Globus pallidus (tissue), 1 donor: ENCODE measurements at regions not wholly inside any gene's neighbourhood (a gene's known extent, or its start where the extent isn't known, plus 50 kb on each side); places are given as distances from the start of the nearest gene placed in this dataset.
"Not testable (repeated sequence)": the region's sequence is repeated elsewhere in the genome, so short reads cannot be mapped to it uniquely, and the experiment has no call there.

Source experiments
- DNase-seq: peaks from one replicate; pipeline ENCODE4 v3.0.0-alpha.2; 2015; ENCODE audit warnings: low spot score

- DNase-seq = no peak
Observed at GRCh38 chr7:118918556-118918955, 694.1 kb downstream of the ANKRD7 start.

DNA sequence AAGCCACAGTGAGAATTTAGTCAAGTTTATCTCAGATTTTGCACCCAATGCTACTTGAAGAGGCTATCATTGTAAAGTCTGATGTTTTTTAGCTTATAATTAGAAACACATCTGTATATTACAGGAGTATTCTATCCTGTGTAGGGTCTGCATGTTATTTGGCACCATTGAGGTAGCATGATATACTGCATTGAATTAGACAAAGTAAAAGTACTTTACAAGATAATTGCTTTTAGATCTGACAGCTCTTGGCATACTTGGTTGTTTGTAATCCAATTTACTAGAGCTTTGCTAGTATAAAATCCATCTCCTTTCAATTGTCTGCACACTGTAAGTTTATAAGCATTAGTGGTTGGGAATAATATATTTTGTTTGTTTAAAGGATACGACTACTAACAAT is 714.3 kb downstream of the ANKRD7 start:
- no peak for DNase-seq

GRCh38 chr7:118944271-118944670 is 719.8 kb downstream of the ANKRD7 start:
- DNase-seq = no peak

GRCh38 chr7:118945911-118946682 is 721.6 kb downstream of the ANKRD7 start:
- no peak for DNase-seq

DNA sequence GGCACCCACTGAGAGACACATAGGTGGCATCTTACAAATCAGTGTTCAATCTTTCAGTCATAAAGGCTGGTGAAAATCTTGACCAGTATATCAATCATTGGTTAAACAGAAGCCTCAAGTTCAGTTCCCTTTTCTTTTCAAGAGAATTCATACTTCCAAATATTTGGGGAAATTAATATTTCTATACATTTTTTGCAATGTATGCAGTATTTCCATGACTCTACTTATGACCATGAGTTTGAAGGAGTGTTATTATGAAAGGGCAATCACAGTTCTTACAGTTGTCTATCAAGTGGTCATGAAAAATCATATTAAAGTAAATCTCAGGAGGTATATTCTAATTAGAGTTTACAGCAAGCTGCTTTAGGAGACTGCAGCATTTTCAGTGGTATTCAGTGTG is 724.0 kb downstream of the ANKRD7 start:
- DNase-seq = no peak

GRCh38 chr7:118949031-118949430 is 724.5 kb downstream of the ANKRD7 start:
- no peak for DNase-seq

GRCh38 chr7:118956285-118956684 is 731.8 kb downstream of the ANKRD7 start:
- not testable (repeated sequence) for DNase-seq

DNA sequence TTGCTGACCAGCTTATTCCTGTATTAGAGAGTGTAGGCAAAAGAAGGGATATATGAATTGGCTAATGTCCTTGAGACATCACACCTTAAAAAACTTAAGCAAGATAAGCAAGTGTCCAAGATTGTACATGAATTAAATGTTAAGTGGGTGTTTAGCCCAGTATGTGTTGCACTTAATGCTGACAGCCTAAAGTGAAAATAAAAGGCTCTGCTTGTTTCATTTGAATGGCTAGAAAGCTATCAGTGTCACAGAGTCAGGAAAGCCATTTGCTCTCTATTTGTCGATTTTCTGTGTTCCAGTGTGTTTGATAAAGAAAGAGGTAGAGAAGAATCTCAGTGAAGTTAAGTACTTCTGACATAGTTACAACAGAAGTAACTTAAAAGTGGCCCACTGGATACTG is 744.9 kb downstream of the ANKRD7 start:
- no peak for DNase-seq

DNA sequence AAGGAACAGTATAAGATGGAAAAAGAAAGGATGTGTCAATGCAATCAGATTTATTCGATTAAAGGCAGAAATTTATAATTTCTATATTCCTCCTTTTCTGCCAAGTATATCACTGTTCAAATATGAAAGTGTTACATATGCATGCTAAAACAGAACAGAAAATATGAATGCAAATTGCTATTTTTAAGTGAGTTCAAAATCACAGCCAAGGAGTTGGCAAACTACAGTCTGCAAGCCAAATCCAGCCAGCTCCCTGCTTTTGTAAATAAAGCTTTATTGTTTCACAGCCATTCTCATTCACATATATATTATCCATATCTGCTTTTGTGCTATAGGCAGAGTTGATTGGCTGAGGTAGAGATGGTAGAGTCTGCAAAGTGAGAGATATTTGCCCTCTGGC is 747.2 kb downstream of the ANKRD7 start:
- DNase-seq = no peak

DNA sequence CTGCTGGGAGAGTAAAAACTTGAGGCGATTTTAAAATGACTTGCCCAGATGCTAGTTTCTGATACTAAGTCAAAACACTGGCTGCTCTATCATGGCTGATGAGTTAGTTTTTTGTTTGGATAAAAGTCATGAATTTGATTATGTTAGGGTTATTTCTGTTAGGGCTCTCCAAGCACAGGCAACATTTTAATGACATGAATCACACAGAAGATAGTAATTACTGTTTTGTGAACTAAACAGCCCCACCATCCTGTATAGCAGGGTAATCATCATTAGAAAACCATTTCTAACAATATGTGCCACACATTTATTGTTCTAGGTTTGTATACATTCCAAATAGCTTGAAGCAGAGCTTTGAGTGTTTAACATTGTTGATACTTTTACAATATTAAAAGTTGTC is 750.3 kb downstream of the ANKRD7 start:
- no peak for DNase-seq

DNA sequence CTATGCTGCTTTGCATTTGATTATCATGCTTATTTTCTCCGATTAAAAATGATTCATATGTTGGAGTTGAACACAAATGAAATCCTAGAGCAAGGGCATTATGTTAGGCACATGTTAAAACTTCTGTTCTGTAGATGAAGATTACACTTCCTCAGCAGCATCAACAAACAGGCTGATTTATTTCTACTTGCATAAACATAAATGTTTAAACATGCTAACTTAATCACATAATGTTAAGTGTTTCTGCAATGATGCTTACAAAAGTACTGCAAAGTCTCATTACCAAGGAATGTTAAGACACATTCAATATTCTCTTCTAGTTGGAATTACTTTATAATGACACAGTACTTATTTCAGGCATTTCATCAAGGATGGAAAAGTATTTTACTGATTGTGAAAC is 770.8 kb downstream of the ANKRD7 start:
- no peak for DNase-seq

- DNase-seq = no peak
Observed at GRCh38 chr7:119007236-119007635, 782.7 kb downstream of the ANKRD7 start.

DNA sequence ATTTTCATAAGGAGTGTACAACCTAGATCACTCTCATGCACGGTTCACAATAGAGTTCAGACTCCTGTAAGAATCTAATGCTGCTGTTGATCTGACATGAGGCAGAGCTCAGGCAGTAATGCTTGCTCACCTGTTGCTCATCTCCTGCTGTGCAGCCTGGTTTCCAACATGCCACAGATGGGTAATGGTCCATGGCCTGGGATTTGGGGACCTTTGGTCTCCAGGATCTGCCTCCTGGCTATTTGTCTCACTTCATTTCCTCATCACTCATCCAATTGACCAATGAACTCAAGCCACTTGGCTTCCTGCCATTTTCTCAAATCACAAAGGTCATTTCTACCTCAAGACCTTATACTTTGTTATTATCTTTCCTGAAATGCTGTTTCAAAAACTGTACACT is 786.1 kb downstream of the ANKRD7 start:
- DNase-seq = no peak

- no peak for DNase-seq
Observed at GRCh38 chr7:119026391-119026790, 801.9 kb downstream of the ANKRD7 start.

- DNase-seq = no peak
Observed at GRCh38 chr7:119028736-119029135, 804.2 kb downstream of the ANKRD7 start.

- DNase-seq = not testable (repeated sequence)
Observed at GRCh38 chr7:119032136-119032535, 807.6 kb downstream of the ANKRD7 start.

DNA sequence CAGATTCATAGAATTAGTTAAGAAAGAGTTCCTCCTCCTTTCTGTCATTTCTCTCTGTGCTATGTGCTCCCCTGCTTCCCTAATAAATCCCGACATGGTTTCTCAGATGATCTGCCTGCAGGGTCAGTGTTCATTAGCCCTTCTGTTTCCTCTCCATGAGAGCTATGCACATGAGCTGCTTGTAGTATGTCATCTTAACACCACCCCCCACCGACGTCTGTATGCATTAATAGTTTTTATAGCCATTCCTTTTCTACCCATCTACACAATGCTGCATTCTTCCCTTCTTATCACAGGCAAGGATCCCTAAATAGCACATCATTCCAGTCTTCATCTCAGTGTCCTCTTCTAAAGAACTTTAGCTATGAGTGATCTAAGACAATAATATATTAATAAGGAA is 809.1 kb downstream of the ANKRD7 start:
- DNase-seq = no peak

DNA sequence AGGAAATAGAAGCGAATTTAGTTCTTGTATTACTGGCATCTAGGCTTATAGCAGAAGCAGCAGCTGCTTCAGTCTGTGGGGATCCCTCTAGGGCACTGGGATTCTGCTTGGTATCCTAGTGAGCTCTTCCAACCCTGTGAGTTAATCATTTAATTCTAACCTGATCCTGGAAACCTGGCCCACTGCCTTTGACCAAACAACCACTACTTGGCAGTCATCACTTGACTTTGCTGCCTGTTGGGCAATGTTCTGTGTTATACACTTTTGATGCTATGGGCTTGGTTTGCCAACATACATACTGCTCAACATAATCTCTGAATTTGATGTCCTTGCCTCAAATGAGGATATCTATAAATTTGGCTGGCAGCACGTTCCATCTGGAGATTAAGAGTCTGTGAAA is 813.4 kb downstream of the ANKRD7 start:
- DNase-seq = no peak

DNA sequence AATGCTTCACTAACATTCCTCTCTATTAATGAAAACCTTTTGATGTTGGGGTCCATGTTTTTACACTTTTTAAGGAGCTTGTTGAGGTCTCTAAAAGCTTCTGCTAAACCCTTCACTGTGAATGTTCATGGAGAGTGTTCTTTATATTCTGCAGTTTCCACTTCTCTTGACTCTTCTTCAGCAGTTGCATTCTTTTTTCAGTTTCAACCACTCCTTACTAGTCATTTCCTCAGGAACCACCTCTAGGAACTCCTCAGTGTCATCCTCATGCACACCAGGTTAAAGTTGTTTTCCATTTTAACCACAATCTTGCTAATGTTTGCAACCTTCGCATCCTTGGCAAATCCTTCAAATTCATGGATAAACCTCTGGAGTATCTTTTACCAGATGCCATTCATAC is 821.6 kb downstream of the ANKRD7 start:
- no peak for DNase-seq

- no peak for DNase-seq
Observed at GRCh38 chr7:119065966-119066365, 841.5 kb downstream of the ANKRD7 start.

GRCh38 chr7:119086026-119086425 is 861.5 kb downstream of the ANKRD7 start:
- DNase-seq = no peak

DNA sequence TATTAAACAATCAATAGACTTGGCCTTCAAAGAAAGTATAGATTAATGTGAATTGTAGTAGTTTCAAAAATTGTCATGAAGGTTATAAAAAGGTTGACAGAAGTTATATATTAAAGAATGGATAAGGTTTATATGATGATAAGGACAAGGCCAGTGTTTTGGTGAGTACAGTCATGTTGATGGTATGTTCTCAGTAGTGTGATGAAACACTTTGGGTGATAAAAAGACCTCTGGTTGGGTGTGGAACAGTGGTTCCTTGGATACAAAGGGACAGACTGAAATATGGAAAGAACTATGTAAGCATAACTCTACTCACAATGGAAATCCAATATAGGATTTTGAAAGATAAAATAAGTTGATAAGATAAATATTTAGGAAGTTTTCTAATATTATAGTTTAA is 866.3 kb downstream of the ANKRD7 start:
- DNase-seq = no peak

DNA sequence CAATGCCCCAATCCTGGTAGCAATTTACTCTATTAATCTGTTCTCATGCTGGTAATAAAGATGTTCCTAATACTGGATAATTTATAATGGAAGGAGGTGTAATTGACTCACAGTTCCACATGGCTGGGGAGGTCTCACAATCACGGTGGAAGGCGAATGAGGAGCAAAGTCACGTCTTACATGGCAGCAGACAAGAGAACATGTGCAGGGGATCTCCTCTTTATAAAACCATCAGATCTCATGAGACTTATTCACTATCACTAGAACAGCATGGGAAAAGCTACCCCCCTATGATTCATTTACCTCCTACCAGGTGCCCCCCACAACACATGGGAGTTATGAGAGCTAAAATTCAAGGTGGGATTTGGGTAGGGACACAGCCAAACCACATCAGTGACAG is 872.2 kb downstream of the ANKRD7 start:
- no peak for DNase-seq

- DNase-seq = not testable (repeated sequence)
Observed at GRCh38 chr7:119100611-119101258, 876.2 kb downstream of the ANKRD7 start.
